ENCODE measurements at regions not wholly inside any gene's neighbourhood (a gene's known extent, or its start where the extent isn't known, plus 50 kb on each side); places are given as distances from the start of the nearest gene placed in this dataset.

GRCh38 chr1:79663916-79664315 is 657.4 kb upstream of the ADGRL4 start:
- TF ChIP-seq CTCF (conservative IDR thresholded peaks at IDR 0.05; ENCODE audit: low read depth, low read length) (no peak), EZH2 (IDR thresholded peaks at IDR 0.05; ENCODE audit: borderline replicate concordance, low read depth, low read length, poor library complexity, severe bottlenecking) (no peak)

All from A673 (cell line).